GM18907 (cell line): ENCODE measurements at regions not wholly inside any gene's neighbourhood (a gene's known extent, or its start where the extent isn't known, plus 50 kb on each side); places are given as distances from the start of the nearest gene placed in this dataset.
"Not testable (repeated sequence)": the region's sequence is repeated elsewhere in the genome, so short reads cannot be mapped to it uniquely, and the experiment has no call there.

Source experiments
- ATAC-seq: cut with Tn5 transposase; IDR thresholded peaks from one replicate; pipeline ENCODE4 v1.9.1; 2021; ENCODE audit warnings: mild to moderate bottlenecking, moderate library complexity; ENCODE audit not compliant: unreplicated experiment

DNA sequence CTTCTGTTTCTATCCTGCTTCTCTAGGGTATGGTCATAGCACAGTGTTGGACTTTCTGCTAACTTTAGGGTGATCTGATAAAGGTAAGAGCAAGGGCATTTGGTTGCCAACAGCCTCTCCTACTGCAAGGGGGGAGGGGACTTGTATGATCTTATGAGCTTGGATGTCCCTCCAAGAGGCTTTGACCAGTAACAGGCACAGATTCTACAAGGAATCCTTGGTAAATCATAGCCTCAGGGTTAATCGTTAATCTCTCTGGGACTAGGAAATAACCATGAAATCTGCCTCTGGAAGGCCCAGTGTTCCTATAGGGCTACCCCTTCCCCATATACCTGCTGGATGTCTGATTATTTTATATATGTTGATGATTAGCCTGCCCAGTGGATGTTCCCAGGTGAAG lies 134.8 kb upstream of the TNFSF4 start:
- no peak for ATAC-seq

- ATAC-seq, result no peak
Observed at GRCh38 chr1:173342736-173343135, 134.4 kb upstream of the PRDX6 start.

DNA sequence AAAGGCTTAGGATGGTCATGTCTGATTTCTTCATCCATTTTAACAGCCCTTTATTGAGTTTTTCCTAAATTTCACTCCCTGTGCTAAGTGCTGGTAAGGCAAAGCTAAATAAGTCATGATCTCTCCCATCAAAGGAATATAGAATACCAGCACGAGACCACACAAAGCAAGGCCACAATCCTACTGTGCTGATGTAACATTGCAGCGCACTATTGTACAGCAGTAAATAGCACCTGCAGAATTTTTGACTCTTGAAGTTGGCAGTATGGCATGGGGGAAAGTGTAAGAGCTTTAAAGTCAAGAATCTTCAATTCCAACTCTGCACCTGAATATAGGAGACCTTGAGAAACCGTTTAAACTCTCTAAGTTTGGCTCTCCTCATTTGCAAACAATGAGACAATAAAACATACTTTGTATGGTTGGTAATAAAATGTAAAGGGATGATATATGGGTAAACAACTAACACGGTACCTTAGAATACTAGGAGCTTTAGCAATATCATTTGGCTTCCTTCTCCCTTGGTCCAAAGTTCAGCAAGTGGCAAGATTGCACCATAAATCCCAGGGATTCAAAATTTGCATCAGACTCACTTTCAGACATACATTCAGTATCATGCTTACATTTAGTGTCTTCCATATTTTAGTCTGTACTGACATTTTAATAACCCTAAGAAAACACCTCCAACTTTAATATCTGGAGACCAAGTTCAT lies 132.9 kb upstream of the PRDX6 start:
- ATAC-seq, result no peak

GRCh38 chr1:173347282-173347818 lies 129.8 kb upstream of the PRDX6 start:
- no peak for ATAC-seq

GRCh38 chr1:173352635-173353034 lies 124.5 kb upstream of the PRDX6 start:
- not testable (repeated sequence) for ATAC-seq

DNA sequence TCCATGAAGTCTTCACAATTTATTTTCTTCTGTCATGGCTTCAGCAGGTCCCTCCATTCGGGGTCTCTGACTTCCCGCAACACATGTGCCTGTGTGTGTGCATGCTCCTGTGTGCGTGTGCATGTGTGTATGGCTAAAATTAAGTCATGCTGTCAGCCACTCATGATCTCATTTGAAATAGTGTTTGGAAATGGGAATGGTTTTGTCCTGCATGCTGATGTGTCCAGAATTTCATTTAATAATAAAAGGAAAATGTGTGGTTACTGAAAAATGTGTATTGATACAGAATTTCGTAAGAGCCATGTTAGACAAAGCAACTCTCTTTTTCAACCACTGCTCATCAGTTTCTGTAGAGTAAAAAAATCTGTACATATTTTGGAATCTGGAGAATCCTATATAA lies 123.8 kb upstream of the PRDX6 start:
- no peak for ATAC-seq

GRCh38 chr1:173354937-173355280 lies 122.2 kb upstream of the PRDX6 start:
- ATAC-seq, result no peak

DNA sequence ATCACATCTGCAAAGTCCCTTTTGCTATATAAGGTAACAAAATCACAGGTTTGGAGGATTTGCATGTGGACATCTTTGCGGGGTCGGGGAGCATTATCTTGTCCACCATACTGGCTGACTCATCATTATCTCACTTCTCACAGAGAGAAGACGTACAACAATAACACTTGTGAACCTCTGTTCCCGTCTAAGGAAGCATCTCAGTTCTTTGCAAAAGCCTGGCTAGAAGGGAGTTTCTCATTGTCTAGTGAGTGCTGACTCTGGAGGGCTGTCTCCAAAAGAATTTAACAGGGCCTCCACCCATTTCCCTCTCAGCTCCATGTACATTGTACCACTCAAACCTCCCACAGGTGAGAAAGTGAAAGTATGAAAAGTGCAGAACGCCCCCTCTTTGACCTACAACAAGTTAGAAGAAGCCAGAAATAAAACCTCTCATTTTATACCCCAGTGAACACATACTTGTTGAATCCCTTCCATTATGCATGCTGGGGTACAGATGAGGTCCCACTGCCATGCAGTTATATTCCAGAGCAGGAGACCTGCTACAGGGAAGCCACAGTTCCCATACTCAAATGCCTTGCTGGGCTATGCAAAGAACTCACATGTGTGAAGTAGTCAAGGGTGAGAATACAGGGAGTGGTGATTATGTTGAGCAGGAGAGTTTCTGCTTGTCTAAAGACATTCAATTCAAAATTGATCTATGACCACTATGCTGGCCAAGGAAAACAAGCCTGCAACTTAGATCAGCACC lies 121.7 kb upstream of the PRDX6 start:
- peak; percentile 75 for ATAC-seq

DNA sequence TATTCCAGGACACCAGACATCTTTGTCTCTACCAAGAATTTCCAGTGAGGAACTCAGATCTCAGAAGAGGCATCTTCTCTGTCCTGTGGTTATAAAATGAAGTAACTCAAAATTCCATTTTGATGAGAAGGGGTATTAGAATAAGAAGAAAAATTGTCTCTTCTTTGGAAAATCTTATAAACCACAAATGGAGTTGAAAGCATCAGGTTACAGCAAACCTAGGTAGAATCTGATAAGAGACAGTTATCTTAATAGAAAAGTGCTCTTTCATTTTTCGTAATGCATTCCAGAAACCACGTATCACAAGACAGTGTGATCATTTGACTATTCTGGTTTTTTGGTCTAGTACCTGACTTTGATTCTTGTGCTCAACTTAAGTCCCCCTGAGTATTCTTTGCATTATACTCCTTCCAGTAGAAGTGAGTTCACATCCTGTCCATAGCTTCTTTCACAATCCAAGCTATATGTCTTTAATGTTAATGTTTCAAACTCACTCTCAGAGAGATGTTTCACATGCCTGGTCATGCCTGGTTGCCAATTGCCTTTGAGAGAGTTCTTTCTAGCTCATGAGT lies 120.9 kb upstream of the PRDX6 start:
- no peak for ATAC-seq

GRCh38 chr1:173360487-173361063 lies 116.6 kb upstream of the PRDX6 start:
- no peak for ATAC-seq

- ATAC-seq, result no peak
Observed at GRCh38 chr1:173362543-173362942, 114.6 kb upstream of the PRDX6 start.

GRCh38 chr1:173364827-173365226 lies 112.3 kb upstream of the PRDX6 start:
- ATAC-seq, result no peak

- no peak for ATAC-seq
Observed at GRCh38 chr1:173365341-173365740, 111.8 kb upstream of the PRDX6 start.

GRCh38 chr1:173367136-173367535 lies 110.0 kb upstream of the PRDX6 start:
- ATAC-seq, result no peak

DNA sequence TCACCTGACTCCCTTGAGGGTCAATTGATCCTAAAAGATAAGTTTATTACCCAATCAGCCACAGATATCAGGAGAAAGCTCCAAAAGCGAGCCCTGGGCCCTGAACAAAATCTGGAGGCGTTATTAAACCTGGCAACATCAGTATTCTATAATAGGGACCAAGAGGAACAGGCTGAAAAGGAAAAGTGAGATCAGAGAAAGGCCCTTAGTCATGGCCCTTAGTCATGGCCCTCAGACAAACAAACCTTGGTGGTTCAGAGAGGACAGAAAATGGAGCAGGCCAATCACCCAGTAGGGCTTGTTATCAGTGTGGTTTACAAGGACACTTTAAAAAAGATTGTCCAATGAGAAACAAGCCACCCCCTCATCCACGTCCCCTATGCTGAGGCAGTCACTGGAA lies 106.5 kb upstream of the PRDX6 start:
- ATAC-seq, result not testable (repeated sequence)

DNA sequence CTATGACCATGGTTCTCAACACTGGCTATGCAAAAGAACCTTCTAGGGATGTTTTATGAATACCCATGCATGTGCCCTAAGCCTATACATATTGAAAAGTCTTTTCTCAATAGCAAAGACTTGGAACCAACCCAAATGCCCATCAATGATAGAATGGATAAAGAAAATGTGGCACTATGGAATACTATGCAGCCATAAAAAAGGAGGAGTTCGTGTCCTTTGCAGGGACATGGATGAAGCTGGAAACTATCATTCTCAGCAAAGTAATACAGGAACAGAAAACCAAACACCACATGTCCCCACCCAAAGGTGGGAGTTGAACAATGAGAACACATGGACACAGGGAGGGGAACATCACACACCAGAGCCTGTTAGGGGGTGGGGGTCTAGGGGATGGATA lies 101.1 kb upstream of the PRDX6 start:
- ATAC-seq, result not testable (repeated sequence)

DNA sequence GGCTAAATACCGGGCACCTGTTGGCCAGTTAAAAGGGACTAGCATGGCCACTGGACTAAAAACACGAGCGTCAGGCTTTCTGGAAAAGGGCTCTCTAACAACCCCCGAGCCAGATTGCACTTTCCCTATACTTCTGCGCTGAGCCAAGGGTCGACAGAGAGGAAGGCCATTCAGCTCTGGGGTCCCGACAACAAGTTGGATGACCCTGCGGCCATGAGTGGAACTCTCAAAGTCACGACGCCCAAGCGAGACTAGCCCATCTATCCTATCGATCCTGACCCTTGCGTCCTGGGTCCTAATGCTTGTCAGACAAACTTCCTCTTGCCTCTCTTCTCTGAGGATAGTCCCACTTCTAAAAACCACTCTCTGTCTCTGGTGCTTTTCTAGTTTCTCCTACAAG lies 99.9 kb upstream of the PRDX6 start:
- ATAC-seq, result no peak

DNA sequence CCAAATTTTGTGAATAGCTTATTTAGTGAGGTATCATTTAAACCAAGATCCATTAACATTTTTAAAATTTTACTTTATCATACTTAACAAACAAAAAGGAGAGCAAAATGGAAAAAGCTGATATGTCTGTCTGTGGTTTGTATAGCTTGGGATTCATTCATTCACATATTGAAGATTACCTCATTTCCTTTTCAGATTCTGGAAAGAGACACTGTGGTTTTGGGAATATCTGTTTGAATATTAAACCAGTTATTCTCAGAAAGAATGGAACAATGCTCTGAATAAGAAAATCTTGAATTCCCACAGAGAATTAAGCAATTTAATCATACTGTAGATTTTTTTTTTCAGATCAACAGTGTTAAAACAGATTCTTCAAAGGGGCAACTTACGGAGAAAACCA lies 93.8 kb upstream of the PRDX6 start:
- no peak for ATAC-seq

DNA sequence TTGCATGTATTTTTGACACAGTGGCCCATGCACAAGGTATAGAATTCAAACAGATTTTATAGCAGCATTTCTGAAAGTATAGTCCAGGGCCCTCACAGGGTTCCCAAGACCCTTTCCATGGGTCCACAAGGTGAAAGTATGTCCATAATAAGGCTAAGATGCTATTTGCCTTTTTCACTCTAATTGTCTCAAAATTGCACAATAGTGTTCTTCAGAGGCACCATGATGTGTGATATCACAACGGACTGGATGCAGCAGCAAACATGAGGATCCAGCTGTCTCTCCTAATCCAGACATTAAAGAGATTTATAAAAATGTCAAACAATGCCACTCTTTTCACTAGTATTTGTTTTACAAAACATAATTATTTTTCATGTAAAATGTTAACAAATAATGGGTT lies 88.8 kb upstream of the PRDX6 start:
- no peak for ATAC-seq

DNA sequence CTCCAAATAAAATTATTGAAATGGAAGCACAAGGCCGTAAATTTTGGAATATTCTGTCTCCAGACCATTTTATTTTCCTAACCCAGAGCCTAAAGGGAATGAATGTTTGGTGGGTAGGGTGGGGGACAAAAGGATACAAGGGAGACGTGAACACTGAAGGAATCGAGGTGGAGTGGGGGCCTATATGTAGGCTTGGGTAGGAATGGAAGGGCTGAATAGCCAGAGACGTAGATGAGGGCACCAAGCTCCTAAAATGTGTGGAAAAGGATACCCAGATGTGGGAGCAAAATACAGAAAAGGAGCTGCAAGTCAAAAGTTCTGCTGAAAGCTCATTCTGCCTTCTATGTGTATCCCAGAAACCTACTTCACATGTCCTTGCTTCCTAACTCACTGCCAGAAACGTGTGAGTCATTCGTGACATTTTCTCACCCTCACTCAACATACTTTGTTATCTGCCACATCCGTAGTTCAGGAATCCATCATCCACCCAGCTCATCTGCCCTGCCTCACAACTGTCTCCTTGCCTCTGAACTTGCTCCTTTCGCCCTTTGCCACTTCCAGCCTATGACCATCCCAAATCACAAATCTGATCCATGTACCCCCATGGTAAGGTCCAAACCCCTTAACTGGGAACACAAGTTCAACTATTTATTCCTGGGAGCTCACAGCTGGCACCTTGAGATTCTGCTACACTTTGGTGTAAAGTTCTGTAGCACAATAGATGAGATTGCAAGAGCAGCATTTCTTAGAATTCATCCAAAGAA lies 84.1 kb upstream of the PRDX6 start:
- no peak for ATAC-seq

DNA sequence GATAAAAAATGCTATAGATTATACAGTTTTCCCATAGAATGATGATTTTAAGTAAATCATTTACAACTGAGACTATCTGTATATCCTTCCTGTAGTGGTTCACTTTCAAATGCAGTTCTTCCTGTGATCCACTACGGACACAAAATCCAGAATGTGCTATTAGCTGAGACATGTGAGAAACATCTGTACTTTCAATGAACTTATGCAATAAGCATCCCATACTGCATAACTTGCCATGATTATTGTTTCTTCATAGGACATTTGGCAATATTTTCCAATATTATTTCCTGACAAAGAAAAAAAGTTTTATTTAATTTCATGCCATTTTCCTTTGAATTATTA lies 83.5 kb upstream of the PRDX6 start:
- ATAC-seq, result no peak
